ENCODE measurements at regions not wholly inside any gene's neighbourhood (a gene's known extent, or its start where the extent isn't known, plus 50 kb on each side); places are given as distances from the start of the nearest gene placed in this dataset.

- no peak for TF ChIP-seq CTCF (IDR thresholded peaks at IDR 0.05; ENCODE audit: low read depth, low read length, missing input control)
- TF ChIP-seq RAD21 (IDR thresholded peaks at IDR 0.05), result no peak
- TF ChIP-seq TAF1 (conservative IDR thresholded peaks at IDR 0.05), result no peak
These were observed 91.4 kb upstream of the POU1F1 start for GRCh38 chr3:87367736-87368135.

Measured in liver (tissue), 3 donors.